GM18511 (cell line): ENCODE measurements at regions not wholly inside any gene's neighbourhood (a gene's known extent, or its start where the extent isn't known, plus 50 kb on each side); places are given as distances from the start of the nearest gene placed in this dataset.

Experiments used
- ATAC-seq: cut with Tn5 transposase; IDR thresholded peaks from one replicate; pipeline ENCODE4 v1.9.1; 2021; ENCODE audit warnings: mild to moderate bottlenecking, moderate library complexity; ENCODE audit not compliant: unreplicated experiment

DNA sequence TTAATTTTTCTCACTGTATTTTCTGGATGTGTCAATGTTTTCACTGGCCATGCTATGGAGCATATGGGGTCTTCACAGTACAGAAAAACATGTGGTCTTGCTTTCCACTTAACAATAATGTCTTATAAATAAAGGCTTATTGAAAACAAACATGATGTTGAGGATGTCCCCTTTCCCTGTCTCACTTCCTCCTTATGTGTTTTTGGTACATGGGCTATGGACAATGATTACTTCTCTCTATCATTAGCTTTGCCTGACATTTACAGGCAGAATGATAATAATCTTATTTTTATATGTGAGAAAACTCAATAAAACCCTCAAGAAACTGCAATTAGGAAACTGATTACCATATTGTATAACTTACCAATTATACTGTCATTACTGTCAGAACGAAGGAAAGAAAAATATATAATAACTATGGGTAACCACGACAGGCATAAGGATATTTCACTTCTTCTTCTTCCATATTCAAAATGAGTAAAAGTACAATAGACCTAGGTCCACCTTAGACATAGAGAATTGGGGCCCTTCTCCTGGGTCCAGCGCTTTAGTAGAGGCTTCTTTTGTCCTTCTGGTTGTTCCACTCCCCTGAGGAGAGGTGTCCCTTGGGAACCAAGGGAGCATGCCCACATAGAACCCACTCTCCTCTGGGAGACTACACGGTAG is 375.0 kb downstream of the MAN2A1 start:
- no peak for ATAC-seq

DNA sequence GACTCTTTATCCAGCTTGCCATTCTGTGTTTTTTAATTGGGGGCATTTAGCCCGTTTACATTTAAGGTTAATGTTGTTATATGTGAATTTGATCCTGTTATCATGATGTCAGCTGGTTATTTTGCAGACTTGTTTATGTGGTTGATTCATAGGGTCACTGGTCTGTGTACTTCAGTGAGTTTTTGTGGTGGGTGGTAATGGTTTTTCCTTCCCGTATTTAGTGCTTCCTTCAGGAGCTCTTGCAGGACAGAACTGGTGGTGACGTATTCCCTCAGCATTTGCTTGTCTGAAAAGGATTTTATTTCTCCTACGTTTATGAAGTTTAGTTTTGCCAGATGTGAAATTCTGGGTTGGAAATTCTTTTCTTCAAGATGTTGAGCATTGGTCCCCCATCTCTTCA is 381.1 kb downstream of the MAN2A1 start:
- no peak for ATAC-seq

DNA sequence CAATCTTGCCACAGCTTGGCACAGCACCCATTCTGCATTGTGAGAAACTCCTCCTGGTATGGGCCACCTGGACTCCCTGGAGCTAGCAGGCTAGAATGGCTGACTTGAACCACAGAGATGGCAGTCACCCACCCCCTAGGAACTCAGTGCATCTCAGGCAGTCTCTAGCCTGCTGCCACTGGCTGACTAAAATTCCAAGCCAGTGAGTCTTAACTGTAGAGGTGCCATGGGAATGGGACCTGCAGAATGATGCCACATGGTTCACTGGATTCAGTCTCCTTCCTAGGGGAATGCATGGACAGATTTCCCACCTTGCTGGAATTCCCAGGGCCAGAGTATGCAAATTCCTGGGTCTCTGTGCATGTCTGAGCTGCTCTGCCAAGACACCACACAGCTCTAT is 382.9 kb downstream of the MAN2A1 start:
- ATAC-seq, result no peak

DNA sequence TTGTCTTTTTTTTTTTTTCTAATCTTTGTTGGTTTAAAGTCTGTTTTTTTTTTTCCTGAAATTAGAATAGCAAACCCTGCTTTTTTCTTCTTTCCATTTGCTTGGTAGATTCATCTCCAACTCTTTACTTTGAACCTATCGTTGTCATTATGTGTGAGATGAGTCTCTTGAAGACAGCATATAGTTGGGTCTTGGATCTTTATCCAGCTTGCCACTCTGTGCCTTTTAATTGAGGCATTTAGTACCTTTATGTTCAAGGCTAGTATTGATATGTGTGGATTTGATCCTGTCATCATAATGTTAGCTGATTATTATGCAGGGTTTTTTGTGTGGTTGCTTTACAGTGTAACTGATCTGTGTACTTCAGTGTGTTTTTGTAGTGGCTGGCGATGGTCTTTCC is 383.8 kb downstream of the MAN2A1 start:
- no peak for ATAC-seq

DNA sequence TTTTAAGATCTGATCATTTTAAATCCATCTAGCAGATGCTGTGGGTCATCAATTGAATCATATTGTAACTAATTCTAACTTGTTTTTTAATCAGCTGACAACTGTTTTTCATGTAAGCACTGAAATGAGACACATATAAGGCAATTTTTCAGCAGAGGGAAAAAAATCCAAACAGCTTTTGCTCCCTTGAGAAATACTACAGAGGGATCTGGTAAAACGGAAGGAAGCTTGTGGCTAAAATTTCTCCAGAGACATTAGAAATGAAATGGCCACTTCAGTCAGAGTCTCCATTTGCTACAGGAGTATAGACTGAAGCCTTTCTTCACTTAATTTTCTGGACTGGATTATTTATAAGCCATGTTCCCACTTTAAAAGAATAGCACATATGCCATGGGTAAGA is 385.9 kb downstream of the MAN2A1 start:
- no peak for ATAC-seq

DNA sequence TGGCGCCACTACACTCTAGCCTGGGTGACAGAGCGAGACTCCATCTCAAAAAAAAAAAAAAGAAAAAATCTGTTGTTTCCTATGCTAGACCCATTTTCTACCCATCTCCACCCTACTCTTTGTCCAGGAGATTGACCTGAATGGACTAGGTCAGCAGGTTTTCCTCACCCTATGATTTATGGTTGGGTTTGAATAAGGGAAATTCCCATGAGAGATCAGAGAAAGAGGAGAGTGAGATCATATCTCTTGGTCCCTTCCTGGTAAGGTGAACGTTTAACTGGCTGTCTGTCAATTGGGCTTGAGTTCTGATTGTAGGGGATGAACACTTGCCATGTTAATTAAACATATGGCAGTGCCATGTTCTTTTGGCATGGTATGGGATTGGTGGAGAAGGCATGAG is 387.4 kb downstream of the MAN2A1 start:
- no peak for ATAC-seq

DNA sequence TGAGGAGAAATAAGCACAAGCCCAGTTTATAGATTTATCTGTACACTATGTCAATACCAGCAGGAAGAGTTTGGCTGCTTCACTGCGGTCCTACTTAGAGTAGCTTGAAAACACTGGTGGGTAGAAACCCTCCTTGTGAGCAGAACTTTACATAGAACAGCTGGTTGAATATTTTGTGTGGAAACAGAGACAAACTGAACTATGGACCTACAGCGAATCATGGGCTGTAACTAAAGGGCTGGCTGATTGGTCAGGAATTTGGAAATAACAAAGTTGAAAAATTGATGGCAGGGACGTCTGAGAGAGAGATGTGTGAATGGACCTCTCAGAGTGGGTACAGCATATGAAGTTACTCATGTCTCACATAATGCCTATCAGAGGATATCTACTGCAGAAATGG is 392.5 kb downstream of the MAN2A1 start:
- no peak for ATAC-seq

DNA sequence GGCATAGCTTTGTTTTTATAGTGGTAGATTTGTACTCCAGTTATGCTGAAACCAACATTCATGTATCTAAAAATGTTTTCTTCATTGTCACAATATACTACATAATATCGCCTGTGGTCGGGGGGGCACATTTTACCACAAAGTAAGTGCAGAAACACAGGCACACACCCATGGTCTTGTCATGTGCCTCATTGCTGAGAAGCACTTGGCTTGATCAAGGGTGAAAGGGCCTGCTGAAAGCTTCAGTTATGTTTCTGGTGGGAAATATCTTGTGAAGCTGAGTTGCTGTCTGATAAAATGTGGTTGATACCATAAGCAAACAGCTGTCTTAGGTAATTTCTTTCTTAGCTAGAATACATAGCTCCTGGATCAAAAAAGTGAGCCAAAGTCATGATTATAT is 393.1 kb downstream of the MAN2A1 start:
- no peak for ATAC-seq

DNA sequence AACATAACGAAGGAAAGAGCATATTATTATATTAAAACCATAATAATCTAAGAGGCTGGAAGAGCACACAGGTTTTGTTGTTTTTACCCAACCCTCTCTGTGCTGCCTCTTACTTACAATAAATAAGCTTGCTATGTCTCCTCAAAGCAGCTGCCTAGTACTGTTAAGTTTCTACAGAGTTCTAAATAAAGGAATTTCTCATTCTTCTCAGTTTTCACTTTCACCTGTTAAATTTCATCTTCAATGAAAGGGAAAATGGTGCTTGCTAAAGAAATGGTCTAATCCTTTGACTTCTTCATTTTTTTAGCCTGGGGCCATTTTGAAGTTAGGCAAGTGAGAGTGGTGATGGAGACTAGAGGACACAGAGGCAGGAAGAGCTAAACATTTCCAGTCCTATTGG is 396.1 kb downstream of the MAN2A1 start:
- ATAC-seq, result no peak

DNA sequence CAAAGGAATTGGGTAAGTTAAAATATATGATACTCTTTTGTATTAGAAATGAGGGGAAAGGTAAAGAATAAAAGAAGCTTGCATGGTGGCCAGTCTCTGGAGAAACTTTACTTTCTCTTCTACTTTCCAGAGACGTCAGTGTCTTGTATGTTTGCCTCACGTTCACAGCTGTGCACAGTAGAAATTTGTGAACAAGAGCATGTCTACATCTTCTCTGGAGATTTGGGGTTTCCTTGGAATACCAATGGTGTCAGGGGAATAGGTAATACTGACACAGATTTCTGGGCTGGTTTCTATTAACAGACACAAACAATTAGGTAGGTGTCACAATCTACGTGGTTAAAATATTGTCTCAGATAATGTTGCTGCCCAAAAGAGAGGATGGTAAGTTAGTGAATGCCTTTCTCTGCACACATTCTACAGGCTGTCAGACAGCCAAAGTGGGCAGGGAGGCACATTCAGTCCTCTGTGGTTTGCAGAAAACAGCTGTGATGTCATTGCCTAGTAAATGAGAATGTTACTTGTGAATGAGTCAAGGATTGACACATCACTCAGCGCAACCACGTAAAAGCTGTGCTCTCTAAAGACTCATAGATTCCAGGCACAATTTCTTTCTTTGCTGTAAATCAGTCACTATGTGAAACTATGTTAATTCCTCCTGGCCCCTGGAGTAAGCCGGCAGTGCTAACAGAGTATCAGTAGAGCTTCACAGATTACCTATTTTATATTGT is 397.1 kb downstream of the MAN2A1 start:
- ATAC-seq, result no peak

DNA sequence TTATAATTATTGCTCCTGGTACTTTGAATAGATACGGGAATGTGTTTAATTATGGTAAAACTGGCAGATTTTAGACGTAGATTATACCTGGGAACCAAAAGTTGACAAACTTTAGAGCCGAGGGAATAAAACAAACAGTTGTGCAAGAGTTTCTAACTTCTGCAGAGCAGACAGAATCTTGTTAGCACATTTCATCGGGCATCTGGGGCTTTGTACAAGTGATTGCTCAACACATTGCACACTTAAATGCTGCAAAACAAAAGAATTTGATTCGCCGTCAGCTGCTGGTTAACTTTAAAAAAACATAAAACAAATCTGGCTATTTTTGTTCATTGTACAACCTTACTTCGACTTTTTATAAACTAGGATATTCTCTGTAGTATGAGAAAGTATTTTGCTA is 398.1 kb downstream of the MAN2A1 start:
- no peak for ATAC-seq

DNA sequence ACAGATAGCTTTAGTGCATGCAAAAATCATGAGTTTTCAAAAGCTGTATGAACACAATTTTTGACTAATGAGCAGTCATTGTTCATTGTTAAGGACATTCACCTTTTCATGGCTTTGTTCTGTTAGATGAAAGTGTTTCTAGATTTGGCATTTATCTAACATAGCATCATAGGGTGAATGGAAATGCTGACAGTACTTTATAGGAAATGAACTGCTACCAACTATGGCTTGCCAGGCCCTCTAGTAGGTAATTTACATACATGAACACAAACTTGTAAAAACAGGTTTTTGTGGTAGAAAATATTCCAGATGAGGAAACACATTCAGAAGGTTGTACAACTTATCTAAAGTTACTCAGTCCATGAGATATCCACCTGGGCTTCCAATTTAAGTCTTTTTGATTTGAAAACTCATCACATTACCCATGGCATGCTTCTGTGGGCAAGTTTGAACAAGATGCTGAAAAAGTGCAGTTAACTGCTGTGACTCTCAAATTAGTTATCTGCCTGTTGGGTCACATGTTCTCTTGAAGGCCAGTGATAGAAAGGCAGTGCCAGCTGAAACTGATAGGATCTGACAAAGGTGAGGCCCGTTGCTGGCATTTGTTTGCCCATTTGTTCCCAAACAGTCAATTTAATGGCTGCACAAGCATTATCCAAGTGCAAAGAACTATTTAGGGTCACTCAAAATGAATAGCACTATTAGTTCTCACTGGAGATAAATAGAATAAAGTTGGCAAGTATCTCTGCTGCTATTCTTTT is 399.1 kb downstream of the MAN2A1 start:
- ATAC-seq, result no peak

DNA sequence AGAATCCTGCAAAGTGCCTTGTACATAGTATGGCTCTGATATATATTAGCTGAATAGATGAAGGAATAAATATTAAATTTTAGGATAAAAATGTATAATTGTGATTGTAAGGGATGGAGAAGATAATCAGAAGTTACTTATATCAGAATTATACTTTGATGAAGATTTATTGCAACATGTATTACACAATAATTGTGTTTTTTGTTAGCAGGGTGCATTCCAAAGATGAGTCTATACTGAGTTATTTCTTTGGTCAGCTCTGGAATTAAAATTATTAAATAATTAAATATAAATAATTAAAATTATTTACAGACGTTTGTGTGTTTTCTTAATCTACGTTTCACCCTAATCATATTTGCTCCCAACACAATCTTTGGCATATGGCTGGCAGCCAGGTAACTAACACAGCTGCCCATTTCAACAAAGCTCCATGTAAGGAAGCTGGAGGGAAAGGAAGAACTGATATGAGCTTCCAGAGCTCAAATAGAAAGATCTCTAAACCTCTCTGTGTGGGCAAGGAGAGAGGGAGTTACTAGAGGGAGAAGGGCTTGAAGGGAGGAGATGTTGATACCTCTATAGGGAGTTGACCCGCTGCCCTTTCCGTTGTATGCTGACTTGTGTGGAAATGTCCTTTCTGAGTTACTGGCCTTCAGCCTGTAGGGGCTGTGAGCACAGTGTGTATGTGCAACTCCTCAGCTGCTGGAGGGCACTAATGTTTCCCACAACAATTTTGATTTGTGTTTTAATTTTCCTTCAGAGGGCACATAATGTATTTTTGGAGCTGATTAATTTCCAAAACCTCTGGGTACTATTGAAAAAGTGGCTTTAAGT is 403.4 kb downstream of the MAN2A1 start:
- ATAC-seq, result no peak

DNA sequence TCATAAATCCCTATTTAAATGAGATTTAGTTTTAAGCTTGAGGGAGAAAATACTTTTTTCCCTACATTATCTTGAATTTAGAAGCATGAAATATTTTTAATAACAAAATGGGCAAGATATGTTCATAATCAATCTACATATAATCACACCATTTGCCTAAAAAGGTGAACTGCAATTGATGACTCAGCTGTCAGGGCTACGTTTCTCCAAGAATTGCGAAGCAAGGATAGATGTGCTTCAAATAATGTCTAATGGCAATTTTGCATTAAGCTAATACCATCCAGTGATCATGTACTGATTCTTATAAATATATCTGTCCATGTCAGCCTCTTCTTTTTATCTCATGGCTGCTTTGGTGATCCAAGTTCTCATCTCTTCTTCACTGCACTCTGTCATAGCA is 404.4 kb downstream of the MAN2A1 start:
- ATAC-seq, result no peak

DNA sequence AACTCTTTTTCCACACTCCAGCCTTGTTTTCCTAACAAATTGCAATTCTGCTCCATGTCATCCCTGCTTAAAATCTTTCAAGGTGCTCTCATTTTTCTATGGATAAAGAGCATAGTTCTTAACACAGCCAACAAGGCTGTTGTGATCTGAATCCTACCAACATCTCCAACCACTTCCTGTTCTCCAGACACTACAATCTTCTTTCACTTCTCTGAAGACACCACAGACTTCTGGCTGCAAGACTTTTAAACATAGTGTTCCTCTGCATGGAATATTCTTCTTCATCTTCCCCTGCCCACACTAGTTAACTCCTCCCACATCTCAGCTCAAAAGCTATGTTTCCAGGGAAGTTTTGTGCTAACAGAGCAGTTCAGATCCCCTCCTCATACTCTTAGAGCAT is 404.8 kb downstream of the MAN2A1 start:
- no peak for ATAC-seq

DNA sequence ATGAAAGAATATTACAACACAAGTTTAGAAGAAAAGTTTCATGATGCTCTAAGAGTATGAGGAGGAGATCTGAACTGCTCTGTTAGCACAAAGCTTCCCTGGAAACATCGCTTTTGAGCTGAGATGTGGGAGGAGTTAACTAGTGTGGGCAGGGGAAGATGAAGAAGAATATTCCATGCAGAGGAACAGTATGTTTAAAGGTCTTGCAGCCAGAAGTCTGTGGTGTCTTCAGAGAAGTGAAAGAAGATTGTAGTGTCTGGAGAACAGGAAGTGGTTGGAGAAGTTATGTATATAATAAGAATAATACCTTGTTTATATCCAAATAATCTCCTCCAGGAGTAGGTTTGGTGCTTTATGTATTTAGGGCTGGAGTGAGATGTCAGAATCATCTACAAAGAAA is 406.7 kb downstream of the MAN2A1 start:
- ATAC-seq, result no peak

DNA sequence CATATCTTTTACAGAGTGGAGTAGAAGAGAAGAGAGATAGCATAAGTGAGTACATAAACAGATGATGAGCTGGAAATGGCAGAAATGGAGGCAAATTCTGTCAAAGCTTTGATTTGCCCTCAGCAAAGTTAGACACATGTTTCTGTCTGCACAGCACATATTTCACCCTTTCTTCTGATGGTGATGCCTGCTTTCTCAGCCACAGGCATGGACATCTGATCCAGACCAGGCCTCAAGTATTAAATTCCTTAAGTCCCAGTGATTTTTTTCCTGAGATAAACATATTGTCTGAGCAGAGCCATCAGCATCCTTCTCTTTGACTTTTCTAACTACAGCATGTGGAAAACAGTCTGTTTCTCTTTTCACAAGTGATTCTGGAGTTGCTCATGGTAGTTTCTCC is 409.8 kb downstream of the MAN2A1 start:
- no peak for ATAC-seq

DNA sequence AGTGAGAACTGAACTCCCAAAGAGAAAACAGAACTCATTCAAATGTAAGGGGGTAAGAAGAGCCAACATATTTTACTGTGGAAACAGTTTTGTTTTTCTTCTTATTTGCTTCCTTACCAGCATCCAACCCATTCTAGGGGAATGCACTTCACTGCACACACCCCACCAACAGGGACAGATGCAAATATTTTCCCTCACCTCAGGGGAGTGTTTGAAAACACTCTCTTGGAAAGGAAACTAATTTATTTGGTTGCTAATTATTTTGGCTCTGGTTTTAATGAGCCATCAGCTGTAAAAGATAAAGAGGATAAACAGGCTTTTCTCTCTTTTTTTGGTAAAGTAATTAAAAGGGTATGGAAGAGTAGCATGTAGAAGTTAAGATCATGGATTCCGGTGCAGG is 413.4 kb downstream of the MAN2A1 start:
- no peak for ATAC-seq

DNA sequence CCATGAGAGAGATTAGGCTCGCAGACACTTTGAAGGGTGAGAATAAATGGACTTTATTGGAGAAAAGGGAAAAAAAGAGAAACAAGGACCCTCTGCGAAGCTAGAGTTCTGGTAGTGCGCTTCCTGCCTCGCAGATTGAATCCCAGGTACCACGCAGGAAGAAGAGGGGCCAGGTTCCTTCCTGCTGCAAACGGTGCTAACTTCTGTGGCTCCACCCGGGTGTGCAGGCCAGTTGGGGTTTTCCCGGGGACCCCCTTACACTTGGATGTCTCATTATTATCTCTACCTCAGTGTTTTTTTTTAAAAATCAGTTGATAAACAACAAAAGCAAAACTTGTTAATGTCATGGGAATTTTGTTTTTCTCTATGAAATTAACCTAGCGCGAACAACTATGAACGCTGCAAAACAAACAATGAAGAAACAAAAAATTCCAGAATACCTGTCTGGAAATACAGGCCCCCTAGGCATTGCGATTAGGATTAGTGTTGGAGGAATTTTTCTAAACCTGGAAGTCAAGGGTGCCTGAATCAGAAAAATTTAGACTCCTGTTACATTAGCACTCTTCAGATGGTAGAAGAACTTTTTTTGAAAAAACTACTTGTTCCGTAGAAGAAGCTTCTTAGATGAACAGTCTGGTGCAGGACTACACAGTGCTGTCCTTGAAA is 414.5 kb downstream of the MAN2A1 start:
- ATAC-seq, result no peak

DNA sequence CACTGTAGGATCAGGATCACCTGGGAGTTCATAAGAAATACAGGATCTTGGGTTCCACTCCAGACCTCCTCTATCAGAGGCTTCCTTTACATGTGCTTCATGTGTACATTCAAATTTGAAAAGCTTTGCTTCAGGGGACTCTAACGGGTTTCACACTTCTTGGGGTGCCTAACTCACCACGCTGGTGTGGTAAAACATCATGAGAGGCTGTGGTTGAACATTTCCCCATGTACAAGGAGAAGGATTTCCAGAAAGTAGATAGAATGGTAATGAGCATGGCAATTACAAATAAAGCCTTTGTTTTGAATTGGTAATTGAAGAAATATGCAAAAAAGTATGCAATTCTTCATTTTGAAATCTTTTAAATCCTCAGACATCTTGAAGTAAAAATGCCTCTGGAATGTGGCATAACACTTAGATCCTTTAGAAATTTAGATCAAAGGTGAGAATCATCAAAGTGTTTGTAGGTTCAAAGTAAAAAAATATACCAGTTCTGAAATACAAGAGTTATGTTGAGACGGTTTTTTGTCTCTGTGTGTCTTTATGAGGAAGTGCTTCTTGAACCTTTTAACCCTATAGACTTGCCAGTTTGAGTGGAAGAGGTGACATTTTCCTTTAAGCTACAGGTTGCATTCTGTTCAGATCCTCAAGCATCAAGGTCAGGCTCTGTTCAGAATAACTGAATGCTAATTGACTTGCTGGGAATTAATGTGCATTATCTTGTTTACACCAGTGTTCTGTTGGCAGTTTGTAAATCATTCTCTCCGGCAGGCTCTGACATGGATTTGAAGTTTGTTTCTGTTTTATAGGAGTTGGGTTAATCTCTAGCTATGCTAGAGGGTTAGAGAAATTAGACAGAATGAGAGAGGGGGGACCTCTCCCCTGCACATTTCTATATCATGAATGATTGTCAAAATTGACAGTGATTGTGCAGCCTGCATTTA is 415.3 kb downstream of the MAN2A1 start:
- ATAC-seq, result no peak
